SK-N-SH (cell line): ENCODE measurements at regions not wholly inside any gene's neighbourhood (a gene's known extent, or its start where the extent isn't known, plus 50 kb on each side); places are given as distances from the start of the nearest gene placed in this dataset.

Source experiments
- CTCF ChIA-PET: fragments of 300-600, 350-600 bp; formaldehyde crosslinking; extraction: SDS; loops from one replicate; lab custom pipeline; 2021; lab: Yijun Ruan, JAX
- POLR2A ChIA-PET: fragments of 350-600 bp; sonication (Branson Sonifier 250); formaldehyde crosslinking; extraction: SDS; loops from one replicate; lab custom pipeline; 2020; ENCODE audit warnings: antibody characterized with exemption, inconsistent platforms; lab: Yijun Ruan, JAX
- DNase-seq: peaks from one replicate; pipeline ENCODE4 v3.0.0; 2012
- H2AFZ ChIP-seq: fragments of 200-600 bp; sonication (generic); 2 replicates; pipeline ENCODE4 v1.8.1; 2016; ENCODE audit warnings: antibody characterized with exemption, mild to moderate bottlenecking, low read depth
- H3F3A ChIP-seq: fragments of 200-600 bp; sonication (generic); replicated peaks from 2 replicates; pipeline ENCODE3; 2016; ENCODE audit warnings: antibody characterized with exemption, mild to moderate bottlenecking; ENCODE audit not compliant: insufficient read depth
- H3K27ac ChIP-seq, 2 experiments: fragments of 200-500 bp in 1 of 2; fragments of 200-600 bp in 1 of 2; sonication (Bioruptor generic) in 1 of 2; sonication (generic), shearing (Covaris generic) in 1 of 2; 2 replicates each; pipeline versions ENCODE4 v1.5.1 to v1.6.1; 2014 to 2016; ENCODE audit warnings: low read depth in 2 of 2, inconsistent platforms in 1 of 2, low read length in 1 of 2, mild to moderate bottlenecking in 1 of 2, mixed read lengths in 1 of 2
- H3K27me3 ChIP-seq: fragments of 200-600 bp; sonication (generic), shearing (Covaris generic); 2 replicates; pipeline ENCODE4 v1.6.1; 2016; ENCODE audit warnings: mixed run types; ENCODE audit not compliant: insufficient read depth
- H3K36me3 ChIP-seq, 2 experiments: fragments of 200-500 bp in 1 of 2; fragments of 200-600 bp in 1 of 2; sonication (Bioruptor generic) in 1 of 2; sonication (generic) in 1 of 2; replicated peaks in 1 of 2; 2 replicates each; pipeline versions ENCODE3 to v1.5.1; 2014 to 2016; ENCODE audit warnings: low read length in 1 of 2, mild to moderate bottlenecking in 1 of 2; ENCODE audit not compliant: insufficient read depth in 2 of 2, control insufficient read depth in 1 of 2
- H3K4me1 ChIP-seq, 2 experiments: fragments of 200-500 bp in 1 of 2; fragments of 200-600 bp in 1 of 2; sonication (Bioruptor generic) in 1 of 2; sonication (generic), shearing (Covaris generic) in 1 of 2; 2 replicates each; pipeline versions ENCODE4 v1.5.1 to v1.6.1; 2014 to 2016; ENCODE audit warnings: low read depth in 1 of 2, low read length in 1 of 2, mixed run types in 1 of 2; ENCODE audit not compliant: insufficient read depth in 2 of 2, control insufficient read depth in 1 of 2
- H3K4me2 ChIP-seq: fragments of 200-600 bp; sonication (generic), shearing (Covaris generic); 2 replicates; pipeline ENCODE4 v1.6.1; 2017; ENCODE audit warnings: mixed run types
- H3K4me3 ChIP-seq, 2 experiments: fragments of 200-500 bp in 1 of 2; fragments of 200-600 bp in 1 of 2; sonication (Bioruptor generic) in 1 of 2; sonication (generic), shearing (Covaris generic) in 1 of 2; 2 replicates each; pipeline versions ENCODE4 v1.5.1 to v1.8.1; 2014 to 2016; ENCODE audit warnings: low read depth in 2 of 2, inconsistent platforms in 1 of 2, low read length in 1 of 2, mild to moderate bottlenecking in 1 of 2, mixed read lengths in 1 of 2, moderate library complexity in 1 of 2
- H3K79me2 ChIP-seq: fragments of 200-600 bp; sonication (generic); 2 replicates; pipeline ENCODE4 v1.8.1; 2017; ENCODE audit warnings: mild to moderate bottlenecking; ENCODE audit not compliant: insufficient read depth
- H3K9ac ChIP-seq: fragments of 200-600 bp; sonication (generic); 2 replicates; pipeline ENCODE4 v1.6.1; 2017; ENCODE audit warnings: mixed run types
- H3K9me2 ChIP-seq: fragments of 200-600 bp; sonication (generic); 2 replicates; pipeline ENCODE4 v1.6.1; 2017; ENCODE audit warnings: mixed run types
- H3K9me3 ChIP-seq: fragments of 200-600 bp; sonication (generic); 2 replicates; pipeline ENCODE4 v1.6.1; 2017; ENCODE audit warnings: mixed run types, mild to moderate bottlenecking, moderate library complexity
- H4K20me1 ChIP-seq: fragments of 200-600 bp; sonication (generic); 2 replicates; pipeline ENCODE4 v1.6.1; 2017; ENCODE audit warnings: mild to moderate bottlenecking, mixed run types; ENCODE audit not compliant: insufficient read depth
- CHD2 ChIP-seq: fragments of 150-350 bp; IDR thresholded peaks from 2 replicates; pipeline ENCODE4 v1.6.1; 2018; ENCODE audit warnings: low read length; ENCODE audit not compliant: partially characterized antibody
- CTCF ChIP-seq: fragments of 200-600 bp; sonication (generic); IDR thresholded peaks from 2 replicates; pipeline ENCODE4 v1.6.1; 2017; ENCODE audit warnings: antibody characterized with exemption, mild to moderate bottlenecking, moderate library complexity
- ELF1 ChIP-seq: IDR thresholded peaks from 2 replicates; pipeline ENCODE4 v1.4.0; 2012
- EZH2phosphoT487 ChIP-seq: fragments of 200-600 bp; sonication (generic); IDR thresholded peaks from 2 replicates; pipeline ENCODE4 v1.6.1; 2017; ENCODE audit warnings: low read depth, mixed run types, mild to moderate bottlenecking, antibody characterized with exemption, moderate library complexity, borderline replicate concordance
- FOXJ3 ChIP-seq: sonication (generic); formaldehyde crosslinking; IDR thresholded peaks from 2 replicates; pipeline ENCODE4 v1.5.1; 2020; ENCODE audit warnings: mild to moderate bottlenecking, missing genetic modification reagents
- FOXM1 ChIP-seq: IDR thresholded peaks from 2 replicates; pipeline ENCODE4 v1.4.0; 2012; ENCODE audit warnings: low read depth, mild to moderate bottlenecking
- GATA2 ChIP-seq: sonication (generic); formaldehyde crosslinking; IDR thresholded peaks from 2 replicates; pipeline ENCODE4 v1.5.0; 2020; ENCODE audit warnings: mild to moderate bottlenecking, missing genetic modification reagents
- JUND ChIP-seq: IDR thresholded peaks from 2 replicates; pipeline ENCODE4 v1.4.0; 2012
- MEF2A ChIP-seq: IDR thresholded peaks from 2 replicates; pipeline ENCODE4 v1.4.0; 2012; ENCODE audit warnings: low read depth, borderline replicate concordance
- MXI1 ChIP-seq: IDR thresholded peaks from 2 replicates; pipeline ENCODE4 v1.6.1; 2012; ENCODE audit warnings: mild to moderate bottlenecking, low read depth, low read length, improper control_type of control experiment
- NFIC ChIP-seq: IDR thresholded peaks from 2 replicates; pipeline ENCODE4 v1.4.0; 2012; ENCODE audit warnings: borderline replicate concordance
- PBX3 ChIP-seq: IDR thresholded peaks from 2 replicates; pipeline ENCODE4; 2012
- POLR2AphosphoS5 ChIP-seq: IDR thresholded peaks from 2 replicates; pipeline ENCODE4 v1.6.1; 2012; ENCODE audit warnings: low read depth, low read length
- RAD21 ChIP-seq: IDR thresholded peaks from 2 replicates; pipeline ENCODE4 v1.6.1; 2012; ENCODE audit warnings: mild to moderate bottlenecking, low read length
- RCOR1 ChIP-seq: fragments of 150-350 bp; IDR thresholded peaks from 2 replicates; pipeline ENCODE4 v1.6.1; 2017; ENCODE audit warnings: antibody characterized with exemption, low read length
- RFX5 ChIP-seq: IDR thresholded peaks from 2 replicates; pipeline ENCODE4 v1.6.1; 2012; ENCODE audit warnings: mild to moderate bottlenecking, improper control_type of control experiment, low read length
- RXRA ChIP-seq: IDR thresholded peaks from 2 replicates; pipeline ENCODE4 v1.4.0; 2012; ENCODE audit warnings: low read depth, mild to moderate bottlenecking, borderline replicate concordance
- SMC3 ChIP-seq: IDR thresholded peaks from 2 replicates; pipeline ENCODE4 v1.6.1; 2012; ENCODE audit warnings: low read depth, low read length, improper control_type of control experiment
- TAF1 ChIP-seq: IDR thresholded peaks from 2 replicates; pipeline ENCODE4 v1.6.1; 2012; ENCODE audit warnings: low read depth, mild to moderate bottlenecking, low read length, moderate library complexity, borderline replicate concordance
- TCF12 ChIP-seq: IDR thresholded peaks from 2 replicates; pipeline ENCODE4 v1.4.0; 2012
- TEAD4 ChIP-seq: IDR thresholded peaks from 2 replicates; pipeline ENCODE4 v1.4.0; 2012; ENCODE audit warnings: mild to moderate bottlenecking, borderline replicate concordance; ENCODE audit not compliant: insufficient read depth
- YY1 ChIP-seq: IDR thresholded peaks from 2 replicates; pipeline ENCODE4 v1.4.0; 2012; ENCODE audit warnings: low read depth, mild to moderate bottlenecking
- ZBTB33 ChIP-seq: IDR thresholded peaks from 2 replicates; pipeline ENCODE4 v1.4.0; 2012; ENCODE audit warnings: low read depth, borderline replicate concordance
- WGBS: methylation state at CpG from one replicate; pipeline ENCODE4 v1.1.6; 2017; ENCODE audit warnings: low lambda C conversion rate; 5-methylcytosine and 5-hydroxymethylcytosine counted together
- TF ChIP-seq, protein P1 (sequence below): IDR thresholded peaks from 2 replicates; pipeline ENCODE4 v1.6.1; 2012; ENCODE audit warnings: mild to moderate bottlenecking, low read depth, low read length, moderate library complexity
- TF ChIP-seq, protein P2 (sequence below): fragments of 150-350 bp; IDR thresholded peaks from 2 replicates; pipeline ENCODE4 v1.6.1; 2016; ENCODE audit warnings: mild to moderate bottlenecking, low read depth, low read length

GRCh38 chr10:61284222-61284890, 168.8 kb downstream of the TMEM26 start:
- H3K79me2 ChIP-seq = no peaks in the 10 kb centered on the region
- no peaks in the 10 kb centered on the region for H4K20me1 ChIP-seq
- no peak overlapping the region for H3K4me3 ChIP-seq
- WGBS = 25% methylated on average over 5 of the region's 5 CpGs
- ChIA-PET POLR2A (no interaction called here), CTCF (interaction anchor here (0.6 to 1.7 kb wide), 16 partner anchors 10 to 839 kb away, joined by 3 to 9 read pairs (median 4); no protein-coding TSS in a partner anchor)
- no peak overlapping the region for H3K9ac ChIP-seq
- H3K4me2 ChIP-seq = no peak overlapping the region
- H2AFZ ChIP-seq = no peak overlapping the region
- H3K36me3 ChIP-seq = no peaks in the 10 kb centered on the region
- no peaks in the 10 kb centered on the region for H3K27me3 ChIP-seq
- no peaks in the 10 kb centered on the region for H3K9me2 ChIP-seq
- no peaks in the 10 kb centered on the region; a peak in 1 of 4 replicates for H3K4me1 ChIP-seq
- H3K27ac ChIP-seq = peak overlapping the region in 1 of 2 experiments; percentile 45; a peak in 1 of 4 replicates
- DNase-seq = peak; percentile 20
- no peaks in the 10 kb centered on the region for H3K9me3 ChIP-seq
- H3F3A ChIP-seq = no peaks in the 10 kb centered on the region
- TF ChIP-seq RAD21 (peak; percentile 86), JUND (peak; percentile 9; the same call in 1 of the 2 replicates), ELF1 (no peak), CTCF (peak; percentile 85), POLR2AphosphoS5 (no peak), GATA2 (CRISPR knock-in tag) (no peak), CHD2 (no peak), NFIC (no peak), EZH2phosphoT487 (no peak), PBX3 (peak; percentile 56), ZBTB33 (no peak), FOXJ3 (CRISPR knock-in tag) (no peak), RCOR1 (no peak), MXI1 (no peak), TEAD4 (no peak), RFX5 (no peak), SMC3 (peak; percentile 63; the same call in 1 of the 2 replicates), YY1 (no peak), RXRA (no peak), FOXM1 (no peak), TCF12 (0 out of 2 replicates have a peak, but pooled peaks have one; percentile 17), TAF1 (no peak), MEF2A (no peak)
- TF ChIP-seq, protein P1, sequence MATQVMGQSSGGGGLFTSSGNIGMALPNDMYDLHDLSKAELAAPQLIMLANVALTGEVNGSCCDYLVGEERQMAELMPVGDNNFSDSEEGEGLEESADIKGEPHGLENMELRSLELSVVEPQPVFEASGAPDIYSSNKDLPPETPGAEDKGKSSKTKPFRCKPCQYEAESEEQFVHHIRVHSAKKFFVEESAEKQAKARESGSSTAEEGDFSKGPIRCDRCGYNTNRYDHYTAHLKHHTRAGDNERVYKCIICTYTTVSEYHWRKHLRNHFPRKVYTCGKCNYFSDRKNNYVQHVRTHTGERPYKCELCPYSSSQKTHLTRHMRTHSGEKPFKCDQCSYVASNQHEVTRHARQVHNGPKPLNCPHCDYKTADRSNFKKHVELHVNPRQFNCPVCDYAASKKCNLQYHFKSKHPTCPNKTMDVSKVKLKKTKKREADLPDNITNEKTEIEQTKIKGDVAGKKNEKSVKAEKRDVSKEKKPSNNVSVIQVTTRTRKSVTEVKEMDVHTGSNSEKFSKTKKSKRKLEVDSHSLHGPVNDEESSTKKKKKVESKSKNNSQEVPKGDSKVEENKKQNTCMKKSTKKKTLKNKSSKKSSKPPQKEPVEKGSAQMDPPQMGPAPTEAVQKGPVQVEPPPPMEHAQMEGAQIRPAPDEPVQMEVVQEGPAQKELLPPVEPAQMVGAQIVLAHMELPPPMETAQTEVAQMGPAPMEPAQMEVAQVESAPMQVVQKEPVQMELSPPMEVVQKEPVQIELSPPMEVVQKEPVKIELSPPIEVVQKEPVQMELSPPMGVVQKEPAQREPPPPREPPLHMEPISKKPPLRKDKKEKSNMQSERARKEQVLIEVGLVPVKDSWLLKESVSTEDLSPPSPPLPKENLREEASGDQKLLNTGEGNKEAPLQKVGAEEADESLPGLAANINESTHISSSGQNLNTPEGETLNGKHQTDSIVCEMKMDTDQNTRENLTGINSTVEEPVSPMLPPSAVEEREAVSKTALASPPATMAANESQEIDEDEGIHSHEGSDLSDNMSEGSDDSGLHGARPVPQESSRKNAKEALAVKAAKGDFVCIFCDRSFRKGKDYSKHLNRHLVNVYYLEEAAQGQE = no peak
- TF ChIP-seq, protein P2, sequence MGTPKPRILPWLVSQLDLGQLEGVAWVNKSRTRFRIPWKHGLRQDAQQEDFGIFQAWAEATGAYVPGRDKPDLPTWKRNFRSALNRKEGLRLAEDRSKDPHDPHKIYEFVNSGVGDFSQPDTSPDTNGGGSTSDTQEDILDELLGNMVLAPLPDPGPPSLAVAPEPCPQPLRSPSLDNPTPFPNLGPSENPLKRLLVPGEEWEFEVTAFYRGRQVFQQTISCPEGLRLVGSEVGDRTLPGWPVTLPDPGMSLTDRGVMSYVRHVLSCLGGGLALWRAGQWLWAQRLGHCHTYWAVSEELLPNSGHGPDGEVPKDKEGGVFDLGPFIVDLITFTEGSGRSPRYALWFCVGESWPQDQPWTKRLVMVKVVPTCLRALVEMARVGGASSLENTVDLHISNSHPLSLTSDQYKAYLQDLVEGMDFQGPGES = no peak
